ENCODE measurements at regions not wholly inside any gene's neighbourhood (a gene's known extent, or its start where the extent isn't known, plus 50 kb on each side); places are given as distances from the start of the nearest gene placed in this dataset.

- TF ChIP-seq POLR2A (IDR thresholded peaks at IDR 0.05; ENCODE audit: extremely low read depth, insufficient read length) (no peak), CTCF (IDR thresholded peaks at IDR 0.05; ENCODE audit: low read depth, low read length) (no peak), MAX (IDR thresholded peaks at IDR 0.05; ENCODE audit: low read depth, low read length) (no peak), MYC (IDR thresholded peaks at IDR 0.05; ENCODE audit: low read depth, low read length) (no peak)
Observed at GRCh38 chr5:92581249-92581648, 999.8 kb downstream of the NR2F1-AS1 start.

All from NB4 (cell line).